ENCODE measurements at regions not wholly inside any gene's neighbourhood (a gene's known extent, or its start where the extent isn't known, plus 50 kb on each side); places are given as distances from the start of the nearest gene placed in this dataset.

- Histone ChIP-seq H3K9ac (ENCODE audit: low read length in 3 of 3) (no peak overlapping the region), H3K27ac (ENCODE audit: low read depth in 2 of 2, low read length in 2 of 2) (no peak overlapping the region), H3K27me3 (ENCODE audit: control insufficient read depth, insufficient read depth, low read length) (no peaks in the 10 kb centered on the region), H3K4me3 (ENCODE audit: low read length in 3 of 3) (no peak overlapping the region), H3K9me3 (ENCODE audit: control insufficient read depth in 2 of 3, insufficient read depth in 1 of 3, low read length in 3 of 3) (no peaks in the 10 kb centered on the region), H3K4me1 (ENCODE audit: control insufficient read depth in 2 of 3, insufficient read depth in 2 of 3, low read depth in 1 of 3, low read length in 3 of 3) (no peaks in the 10 kb centered on the region), H3K36me3 (ENCODE audit: control insufficient read depth in 2 of 3, insufficient read depth in 3 of 3, low read length in 3 of 3) (no peaks in the 10 kb centered on the region)
- no peak for TF ChIP-seq CTCF (IDR thresholded peaks at IDR 0.05; ENCODE audit: borderline replicate concordance, extremely low read depth, insufficient read depth)
- FAIRE-seq (no peak), DNase-seq (no peak)
- intact Hi-C loops (cut with DNase I), result no loop called here
Observed at GRCh38 chr5:162529886-162530285, 462.3 kb downstream of the GABRG2 start.

- H3K36me3 ChIP-seq (ENCODE audit: control insufficient read depth in 2 of 3, insufficient read depth in 3 of 3, low read length in 3 of 3), result no peaks in the 10 kb centered on the region
- no peaks in the 10 kb centered on the region for H3K27me3 ChIP-seq (ENCODE audit: control insufficient read depth, insufficient read depth, low read length)
- H3K27ac ChIP-seq (ENCODE audit: low read depth in 2 of 2, low read length in 2 of 2), result no peak overlapping the region
- no peak for FAIRE-seq
- no peak for TF ChIP-seq CTCF (IDR thresholded peaks at IDR 0.05; ENCODE audit: borderline replicate concordance, extremely low read depth, insufficient read depth)
- H3K9me3 ChIP-seq (ENCODE audit: control insufficient read depth in 2 of 3, insufficient read depth in 1 of 3, low read length in 3 of 3), result no peaks in the 10 kb centered on the region
- no peak overlapping the region for H3K9ac ChIP-seq (ENCODE audit: low read length in 3 of 3)
- H3K4me1 ChIP-seq (ENCODE audit: control insufficient read depth in 2 of 3, insufficient read depth in 2 of 3, low read depth in 1 of 3, low read length in 3 of 3), result no peaks in the 10 kb centered on the region
- intact Hi-C loops (cut with DNase I), result no loop called here
- DNase-seq, result no peak
- no peak overlapping the region for H3K4me3 ChIP-seq (ENCODE audit: low read length in 3 of 3)
Observed at GRCh38 chr5:162543437-162543836, 475.9 kb downstream of the GABRG2 start.

GRCh38 chr5:162544905-162545304 is 477.3 kb downstream of the GABRG2 start:
- H3K27me3 ChIP-seq (ENCODE audit: control insufficient read depth, insufficient read depth, low read length), result no peaks in the 10 kb centered on the region
- no peaks in the 10 kb centered on the region for H3K36me3 ChIP-seq (ENCODE audit: control insufficient read depth in 2 of 3, insufficient read depth in 3 of 3, low read length in 3 of 3)
- no peak overlapping the region for H3K27ac ChIP-seq (ENCODE audit: low read depth in 2 of 2, low read length in 2 of 2)
- H3K4me1 ChIP-seq (ENCODE audit: control insufficient read depth in 2 of 3, insufficient read depth in 2 of 3, low read depth in 1 of 3, low read length in 3 of 3), result no peaks in the 10 kb centered on the region
- no peak for TF ChIP-seq CTCF (IDR thresholded peaks at IDR 0.05; ENCODE audit: borderline replicate concordance, extremely low read depth, insufficient read depth)
- intact Hi-C loops (cut with DNase I), result no loop called here
- DNase-seq, result no peak
- FAIRE-seq, result no peak
- no peak overlapping the region for H3K9ac ChIP-seq (ENCODE audit: low read length in 3 of 3)
- H3K9me3 ChIP-seq (ENCODE audit: control insufficient read depth in 2 of 3, insufficient read depth in 1 of 3, low read length in 3 of 3), result no peaks in the 10 kb centered on the region
- H3K4me3 ChIP-seq (ENCODE audit: low read length in 3 of 3), result no peak overlapping the region

GRCh38 chr5:162550236-162550635 is 482.7 kb downstream of the GABRG2 start:
- H3K4me3 ChIP-seq (ENCODE audit: low read length in 3 of 3), result no peak overlapping the region
- H3K27me3 ChIP-seq (ENCODE audit: control insufficient read depth, insufficient read depth, low read length), result no peaks in the 10 kb centered on the region
- FAIRE-seq (no peak), DNase-seq (peak in 1 of 5 donors; percentile 64)
- H3K27ac ChIP-seq (ENCODE audit: low read depth in 2 of 2, low read length in 2 of 2), result no peak overlapping the region
- no peak for TF ChIP-seq CTCF (IDR thresholded peaks at IDR 0.05; ENCODE audit: borderline replicate concordance, extremely low read depth, insufficient read depth)
- H3K36me3 ChIP-seq (ENCODE audit: control insufficient read depth in 2 of 3, insufficient read depth in 3 of 3, low read length in 3 of 3), result no peaks in the 10 kb centered on the region
- no peak overlapping the region for H3K9ac ChIP-seq (ENCODE audit: low read length in 3 of 3)
- intact Hi-C loops (cut with DNase I), result no loop called here
- H3K4me1 ChIP-seq (ENCODE audit: control insufficient read depth in 2 of 3, insufficient read depth in 2 of 3, low read depth in 1 of 3, low read length in 3 of 3), result no peaks in the 10 kb centered on the region
- H3K9me3 ChIP-seq (ENCODE audit: control insufficient read depth in 2 of 3, insufficient read depth in 1 of 3, low read length in 3 of 3), result peaks cover 0 to 5% (median 0%) of the 10 kb centered on the region in 3 donors

Measured in kidney (tissue), 13 donors.